Endothelial cell of umbilical vein (primary cell): ENCODE measurements at regions not wholly inside any gene's neighbourhood (a gene's known extent, or its start where the extent isn't known, plus 50 kb on each side); places are given as distances from the start of the nearest gene placed in this dataset.

ENCODE experiments used
- BruUV-seq: library from RNA; stranded (reverse); fragments of 400-500 nt; replicated peaks from 2 replicates; lab custom pipeline; 2021; lab: Mats Ljungman, UMichigan
- CTCF ChIA-PET: fragments of 300-600, 350-600 bp; sonication (Branson Sonifier 250); formaldehyde crosslinking; loops from one replicate; lab custom pipeline; 2021; ENCODE audit warnings: antibody characterized with exemption, inconsistent platforms; lab: Charles Lee
- POLR2A ChIA-PET: fragments of 300-600, 350-600 bp; sonication (Branson Sonifier 250); formaldehyde crosslinking; loops from one replicate; lab custom pipeline; 2021; ENCODE audit warnings: antibody characterized with exemption, inconsistent platforms; lab: Charles Lee
- DNase-seq: peaks from one replicate; pipeline ENCODE4 v3.0.0-alpha.2; 2011; ENCODE audit warnings: low read depth, low spot score
- FAIRE-seq: peaks from 2 replicates; lab custom pipeline; 2011; peaks lifted over from hg19 to GRCh38; lab: Jason Lieb, UNC
- H2AFZ ChIP-seq: 2 replicates; pipeline ENCODE4 v1.6.0; 2012; ENCODE audit warnings: low read depth, low read length, control low read depth, inconsistent platforms
- H3K27ac ChIP-seq: 2 replicates; pipeline ENCODE4 v1.5.1; 2011; ENCODE audit warnings: low read depth, mild to moderate bottlenecking, control low read depth, low read length, moderate library complexity; ENCODE audit not compliant: insufficient read depth
- H3K27me3 ChIP-seq, 2 experiments: 2 replicates each; pipeline versions ENCODE4 v1.6.0 to v1.6.1; 2011; ENCODE audit warnings: low read length in 2 of 2, mixed read lengths in 1 of 2; ENCODE audit not compliant: control insufficient read depth in 2 of 2, insufficient read depth in 2 of 2
- H3K36me3 ChIP-seq, 2 experiments: 2 replicates in 1 of 2; 3 replicates in 1 of 2; pipeline ENCODE4 v1.5.1; 2011; ENCODE audit warnings: low read length in 2 of 2, mild to moderate bottlenecking in 1 of 2, moderate library complexity in 1 of 2; ENCODE audit not compliant: control insufficient read depth in 2 of 2, insufficient read depth in 2 of 2; ENCODE audit errors: extremely low read depth in 1 of 2
- H3K4me1 ChIP-seq: 3 replicates; pipeline ENCODE4 v1.5.1; 2011; ENCODE audit warnings: mild to moderate bottlenecking, low read length; ENCODE audit not compliant: control insufficient read depth, insufficient read depth; ENCODE audit errors: extremely low read depth
- H3K4me2 ChIP-seq: 2 replicates; pipeline ENCODE4 v1.6.1; 2011; ENCODE audit warnings: low read length, control low read depth, mixed read lengths; ENCODE audit not compliant: insufficient read depth
- H3K4me3 ChIP-seq, 3 experiments: fragments of 200-600 bp in 1 of 3; sonication (generic), shearing (Covaris generic) in 1 of 3; replicated peaks in 1 of 3; 2 replicates each; pipeline ENCODE4 v1.5.1; 2011 to 2016; ENCODE audit warnings: control low read depth in 3 of 3, low read length in 3 of 3, mild to moderate bottlenecking in 2 of 3, inconsistent platforms in 1 of 3, low read depth in 1 of 3, moderate library complexity in 1 of 3; ENCODE audit not compliant: insufficient read depth in 1 of 3
- H3K79me2 ChIP-seq: 2 replicates; pipeline ENCODE4 v1.6.0; 2012; ENCODE audit warnings: low read length, inconsistent platforms; ENCODE audit not compliant: control insufficient read depth, insufficient read depth
- H3K9ac ChIP-seq: replicated peaks from 2 replicates; pipeline ENCODE3; 2011; ENCODE audit warnings: low read length, control low read depth; ENCODE audit not compliant: insufficient read depth; ENCODE audit errors: extremely low read depth
- H3K9me1 ChIP-seq: replicated peaks from 3 replicates; pipeline ENCODE4 v1.6.0; 2011; ENCODE audit warnings: mild to moderate bottlenecking, low read length; ENCODE audit not compliant: control insufficient read depth, insufficient read depth; ENCODE audit errors: extremely low read depth
- H3K9me3 ChIP-seq: replicated peaks from 2 replicates; pipeline ENCODE4 v1.5.1; 2012; ENCODE audit warnings: low read length, inconsistent platforms; ENCODE audit not compliant: control insufficient read depth, insufficient read depth
- H4K20me1 ChIP-seq: replicated peaks from 2 replicates; pipeline ENCODE3; 2011; ENCODE audit warnings: mild to moderate bottlenecking, low read length; ENCODE audit not compliant: control insufficient read depth, insufficient read depth; ENCODE audit errors: extremely low read depth
- CTCF ChIP-seq, 2 donors: IDR thresholded peaks; 1 replicate in 1 of 2; 2 replicates in 1 of 2; pipeline ENCODE4 v1.5.1; 2011; ENCODE audit warnings: low read length in 2 of 2, mild to moderate bottlenecking in 2 of 2, moderate library complexity in 2 of 2, control low read depth in 1 of 2, inconsistent platforms in 1 of 2, low read depth in 1 of 2; ENCODE audit not compliant: insufficient read depth in 1 of 2; ENCODE audit errors: extremely low read depth in 1 of 2
- FOS ChIP-seq: IDR thresholded peaks from 2 replicates; pipeline ENCODE4 v1.6.1; 2011; ENCODE audit warnings: mild to moderate bottlenecking, low read length, moderate library complexity, borderline replicate concordance; ENCODE audit not compliant: insufficient read depth
- GATA2 ChIP-seq: IDR thresholded peaks from 2 replicates; pipeline ENCODE4 v1.7.0; 2011; ENCODE audit warnings: low read depth, mild to moderate bottlenecking, moderate library complexity, mixed read lengths, low read length; ENCODE audit not compliant: insufficient read length, insufficient read depth
- MAX ChIP-seq: IDR thresholded peaks from 2 replicates; pipeline ENCODE4 v1.6.1; 2011; ENCODE audit not compliant: insufficient read depth, insufficient read length
- MYC ChIP-seq: IDR thresholded peaks from one replicate; pipeline ENCODE4 v1.6.1; 2011; ENCODE audit warnings: mild to moderate bottlenecking, low read depth, low read length
- POLR2AphosphoS5 ChIP-seq: IDR thresholded peaks from 2 replicates; pipeline ENCODE4 v1.6.1; 2012; ENCODE audit warnings: low read depth, mild to moderate bottlenecking, control low read depth, low read length, moderate library complexity; ENCODE audit not compliant: insufficient read depth
- dilution Hi-C: fragments of 300-500 bp; cut with MboI; formaldehyde crosslinking; loops from one replicate; pipeline ENCODE4 v1.15.0; 2019; ENCODE audit warnings: low sequenced_read_pairs; ENCODE audit not compliant: extremely low pct_ligation_motif_present
- intact Hi-C: fragments of 100-400 bp; cut with micrococcal nuclease; formaldehyde crosslinking; loops from one replicate; pipeline ENCODE4 v1.10.0; 2022

- Histone ChIP-seq H3K27me3 (no peaks in the 10 kb centered on the region), H3K4me2 (no peak overlapping the region), H3K27ac (no peak overlapping the region), H3K79me2 (no peaks in the 10 kb centered on the region), H3K9ac (no peak overlapping the region), H3K4me3 (no peak overlapping the region), H2AFZ (no peak overlapping the region), H3K36me3 (no peaks in the 10 kb centered on the region), H3K9me3 (peaks cover 2% of the 10 kb centered on the region), H3K4me1 (no peaks in the 10 kb centered on the region), H3K9me1 (no peaks in the 10 kb centered on the region), H4K20me1 (no peaks in the 10 kb centered on the region)
- dilution Hi-C loops = no loop called here
- TF ChIP-seq FOS (no peak), POLR2AphosphoS5 (no peak), GATA2 (no peak), CTCF (IDR thresholded peaks at IDR 0.05; ENCODE audit: extremely low read depth in 1 of 2, insufficient read depth in 1 of 2, low read depth in 1 of 2, low read length in 2 of 2) (no peak), MYC (no peak), MAX (no peak)
- DNase-seq (no peak), FAIRE-seq (no peak)
- CTCF ChIA-PET = no interaction called here
- BruUV-seq = no TSS peak
- intact Hi-C loops = no loop called here
- POLR2A ChIA-PET = no interaction called here
Measured at GRCh38 chr2:7765236-7765635, 848.0 kb downstream of the RNF144A start.
